22Rv1 (cell line): ENCODE measurements at regions not wholly inside any gene's neighbourhood (a gene's known extent, or its start where the extent isn't known, plus 50 kb on each side); places are given as distances from the start of the nearest gene placed in this dataset.

Experiments
- H3K27ac ChIP-seq: fragments of 450-650 bp; 2 replicates; pipeline ENCODE4 v1.5.1; 2017
- ZFX ChIP-seq: fragments of 450-650 bp; IDR thresholded peaks from 2 replicates; pipeline ENCODE4 v1.6.1; 2017; ENCODE audit warnings: antibody characterized with exemption, borderline replicate concordance
- TF ChIP-seq, protein P1 (sequence below): fragments of 450-650 bp; IDR thresholded peaks from 2 replicates; pipeline ENCODE4 v1.5.1; 2017; ENCODE audit warnings: mild to moderate bottlenecking

- TF ChIP-seq, protein P1, sequence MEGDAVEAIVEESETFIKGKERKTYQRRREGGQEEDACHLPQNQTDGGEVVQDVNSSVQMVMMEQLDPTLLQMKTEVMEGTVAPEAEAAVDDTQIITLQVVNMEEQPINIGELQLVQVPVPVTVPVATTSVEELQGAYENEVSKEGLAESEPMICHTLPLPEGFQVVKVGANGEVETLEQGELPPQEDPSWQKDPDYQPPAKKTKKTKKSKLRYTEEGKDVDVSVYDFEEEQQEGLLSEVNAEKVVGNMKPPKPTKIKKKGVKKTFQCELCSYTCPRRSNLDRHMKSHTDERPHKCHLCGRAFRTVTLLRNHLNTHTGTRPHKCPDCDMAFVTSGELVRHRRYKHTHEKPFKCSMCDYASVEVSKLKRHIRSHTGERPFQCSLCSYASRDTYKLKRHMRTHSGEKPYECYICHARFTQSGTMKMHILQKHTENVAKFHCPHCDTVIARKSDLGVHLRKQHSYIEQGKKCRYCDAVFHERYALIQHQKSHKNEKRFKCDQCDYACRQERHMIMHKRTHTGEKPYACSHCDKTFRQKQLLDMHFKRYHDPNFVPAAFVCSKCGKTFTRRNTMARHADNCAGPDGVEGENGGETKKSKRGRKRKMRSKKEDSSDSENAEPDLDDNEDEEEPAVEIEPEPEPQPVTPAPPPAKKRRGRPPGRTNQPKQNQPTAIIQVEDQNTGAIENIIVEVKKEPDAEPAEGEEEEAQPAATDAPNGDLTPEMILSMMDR = no peak
- TF ChIP-seq ZFX = no peak
- no peak overlapping the region for H3K27ac ChIP-seq
Measured at GRCh38 chr2:177010146-177010545, 202.4 kb upstream of the HNRNPA3 start.

- H3K27ac ChIP-seq = no peak overlapping the region
Measured at GRCh38 chr2:177010861-177011260, 201.7 kb upstream of the HNRNPA3 start.

DNA sequence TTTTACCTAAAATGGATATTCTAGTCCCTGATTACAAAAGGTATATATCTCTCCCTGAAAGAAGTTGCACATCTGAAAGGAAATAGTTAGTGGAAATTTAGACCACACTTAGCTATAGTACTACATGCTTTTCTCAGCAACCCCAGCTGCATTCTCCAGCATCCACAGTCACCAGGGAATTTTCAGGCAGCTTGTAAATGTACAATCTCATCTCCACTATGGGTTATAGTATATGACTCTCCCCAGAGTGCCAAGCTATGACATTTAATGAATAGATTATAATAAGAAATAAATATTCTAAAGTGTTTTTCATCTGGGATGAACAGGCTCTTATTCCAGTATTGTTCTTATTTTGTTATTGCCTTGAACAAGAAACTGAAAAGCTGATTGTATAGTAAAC, 197.6 kb upstream of the HNRNPA3 start:
- no peak for TF ChIP-seq ZFX
- TF ChIP-seq, protein P1 = no peak
- H3K27ac ChIP-seq = no peak overlapping the region

More at GRCh38 chr2:177010861-177011260, 201.7 kb upstream of the HNRNPA3 start:
- TF ChIP-seq, protein P1 = no peak
- no peak for TF ChIP-seq ZFX

DNA sequence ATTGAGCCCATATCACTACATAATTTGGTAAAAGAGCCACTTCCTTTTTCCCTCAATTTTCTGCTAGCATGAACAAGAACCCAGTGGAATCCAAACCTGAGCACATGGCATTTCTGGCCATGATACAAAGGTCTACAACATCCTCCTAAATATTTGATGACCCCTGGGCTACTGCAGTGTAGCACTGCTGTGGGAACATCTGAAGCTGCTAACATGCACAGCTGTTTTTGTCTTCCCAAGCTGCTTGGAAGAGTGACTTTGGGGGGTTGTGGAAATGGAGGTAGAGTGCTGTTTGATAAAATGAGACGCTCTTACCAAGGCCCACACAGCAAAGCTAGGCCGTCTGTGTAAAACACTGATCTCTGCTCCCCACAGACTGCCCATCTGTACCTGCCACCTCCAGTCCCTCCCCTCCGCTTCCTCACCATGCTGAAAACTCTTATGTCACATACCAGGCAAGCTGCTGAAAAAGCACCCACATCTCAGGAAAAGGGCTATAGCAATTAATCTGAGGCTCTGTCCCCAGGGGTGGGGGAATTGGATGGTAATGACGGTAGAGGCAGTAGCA, 197.2 kb upstream of the HNRNPA3 start:
- no peak for TF ChIP-seq ZFX
- TF ChIP-seq, protein P1 = no peak
- H3K27ac ChIP-seq = no peak overlapping the region

DNA sequence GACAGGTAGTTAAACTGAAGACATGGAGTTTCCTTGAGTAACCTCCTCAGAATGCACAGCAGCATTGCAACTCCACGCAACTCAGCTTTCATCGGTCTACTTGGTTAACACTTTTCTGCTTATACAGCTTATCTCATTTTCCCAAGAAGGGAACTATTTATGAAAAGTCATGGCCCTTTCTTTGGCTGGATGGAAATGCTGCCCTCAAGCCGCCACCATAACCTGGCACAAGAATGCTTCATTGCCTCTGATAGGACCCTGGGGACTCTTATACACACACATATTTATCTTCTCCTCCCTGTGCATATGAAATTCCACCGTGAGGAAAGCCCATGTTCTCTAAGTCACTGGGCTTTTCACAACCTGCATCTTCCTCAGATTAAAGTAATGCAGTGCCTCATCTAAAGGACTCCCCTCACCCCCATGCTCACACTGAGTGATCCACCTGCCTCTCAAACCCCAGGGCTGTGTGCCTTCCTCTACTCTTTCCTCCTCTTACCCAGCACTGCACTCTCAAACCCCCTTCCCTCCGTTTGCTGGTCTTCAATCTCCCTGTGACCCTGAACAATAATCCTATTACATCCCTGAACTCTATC, 192.0 kb upstream of the HNRNPA3 start:
- H3K27ac ChIP-seq = no peak overlapping the region
- TF ChIP-seq, protein P1 = no peak
- no peak for TF ChIP-seq ZFX

- TF ChIP-seq, protein P1 = no peak
- TF ChIP-seq ZFX = no peak
- H3K27ac ChIP-seq = no peak overlapping the region
Measured at GRCh38 chr2:177021706-177022343, 190.8 kb upstream of the HNRNPA3 start.

DNA sequence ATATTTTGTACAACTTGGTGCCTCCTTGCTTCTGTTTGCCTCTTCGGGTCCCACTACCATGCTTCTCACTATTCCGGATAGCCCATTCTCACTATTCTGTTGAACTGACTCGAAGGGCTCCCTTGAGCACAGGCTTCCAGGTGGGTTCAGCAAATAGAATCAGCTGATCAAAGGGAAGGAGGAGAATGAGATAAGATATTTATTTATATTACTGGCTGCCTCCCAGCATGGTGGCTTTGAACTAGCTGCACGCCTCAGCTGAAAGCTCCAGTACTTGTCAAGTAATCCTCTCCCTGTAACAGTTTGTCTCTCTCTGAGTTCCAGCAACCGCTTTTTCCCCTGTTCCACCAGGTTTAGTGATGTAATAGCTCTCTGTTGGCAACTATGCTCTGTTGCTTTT, 187.8 kb upstream of the HNRNPA3 start:
- no peak overlapping the region for H3K27ac ChIP-seq
- no peak for TF ChIP-seq ZFX
- TF ChIP-seq, protein P1 = no peak
